ENCODE measurements at regions not wholly inside any gene's neighbourhood (a gene's known extent, or its start where the extent isn't known, plus 50 kb on each side); places are given as distances from the start of the nearest gene placed in this dataset.
"Not testable (repeated sequence)": the region's sequence is repeated elsewhere in the genome, so short reads cannot be mapped to it uniquely, and the experiment has no call there.

DNA sequence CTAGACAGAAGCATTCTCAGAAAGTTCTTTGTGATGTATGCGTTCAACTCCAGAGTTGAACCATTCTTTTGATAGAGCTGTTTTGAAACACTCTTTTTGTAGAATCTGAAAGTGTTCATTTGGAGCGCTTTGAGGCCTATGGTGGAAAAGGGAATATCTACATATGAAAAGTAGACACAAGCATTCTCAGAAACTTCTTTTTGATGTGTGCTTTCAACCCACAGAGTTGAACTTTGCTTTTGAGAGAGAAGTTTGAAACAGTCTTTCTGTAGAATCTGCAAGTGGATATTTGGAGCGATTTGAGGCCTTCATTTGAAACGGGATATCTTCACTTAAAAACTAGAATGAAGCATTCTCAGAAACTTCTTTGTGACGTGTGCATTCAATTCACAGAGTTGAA lies 582.6 kb upstream of the ZNF337 start:
- FAIRE-seq (no peak), DNase-seq (ENCODE audit: low read depth) (no peak)
- Mint-ChIP-seq H3K27me3 (ENCODE audit: low read depth, unreplicated experiment) (no peaks in the 10 kb centered on the region), H3K27ac (ENCODE audit: unreplicated experiment) (no peak overlapping the region), H3K36me3 (ENCODE audit: low read depth, unreplicated experiment) (peaks cover 3% of the 10 kb centered on the region), H3K4me3 (ENCODE audit: unreplicated experiment) (no peak overlapping the region), H3K4me1 (ENCODE audit: low read depth, unreplicated experiment) (no peaks in the 10 kb centered on the region), H3K9me3 (ENCODE audit: unreplicated experiment) (peaks cover 4% of the 10 kb centered on the region)
- Histone ChIP-seq H3K4me1 (ENCODE audit: insufficient read depth, low read length) (no peaks in the 10 kb centered on the region), H4K20me1 (ENCODE audit: insufficient read depth, low read length) (no peaks in the 10 kb centered on the region), H2AFZ (ENCODE audit: low read depth, low read length) (no peak overlapping the region), H3K27ac (ENCODE audit: low read depth, low read length) (no peak overlapping the region), H3K27me3 (ENCODE audit: insufficient read depth, low read length) (no peaks in the 10 kb centered on the region), H3K9ac (ENCODE audit: low read length) (no peak overlapping the region), H3K36me3 (ENCODE audit: insufficient read depth, low read length) (no peaks in the 10 kb centered on the region), H3K4me3 (ENCODE audit: insufficient read depth, low read depth, low read length) (no peak overlapping the region), H3K9me3 (ENCODE audit: insufficient read depth, low read depth, low read length) (no peaks in the 10 kb centered on the region), H3K79me2 (ENCODE audit: insufficient read depth, low read length) (no peaks in the 10 kb centered on the region), H3K4me2 (ENCODE audit: low read length) (no peak overlapping the region)
- TF ChIP-seq, protein P1, sequence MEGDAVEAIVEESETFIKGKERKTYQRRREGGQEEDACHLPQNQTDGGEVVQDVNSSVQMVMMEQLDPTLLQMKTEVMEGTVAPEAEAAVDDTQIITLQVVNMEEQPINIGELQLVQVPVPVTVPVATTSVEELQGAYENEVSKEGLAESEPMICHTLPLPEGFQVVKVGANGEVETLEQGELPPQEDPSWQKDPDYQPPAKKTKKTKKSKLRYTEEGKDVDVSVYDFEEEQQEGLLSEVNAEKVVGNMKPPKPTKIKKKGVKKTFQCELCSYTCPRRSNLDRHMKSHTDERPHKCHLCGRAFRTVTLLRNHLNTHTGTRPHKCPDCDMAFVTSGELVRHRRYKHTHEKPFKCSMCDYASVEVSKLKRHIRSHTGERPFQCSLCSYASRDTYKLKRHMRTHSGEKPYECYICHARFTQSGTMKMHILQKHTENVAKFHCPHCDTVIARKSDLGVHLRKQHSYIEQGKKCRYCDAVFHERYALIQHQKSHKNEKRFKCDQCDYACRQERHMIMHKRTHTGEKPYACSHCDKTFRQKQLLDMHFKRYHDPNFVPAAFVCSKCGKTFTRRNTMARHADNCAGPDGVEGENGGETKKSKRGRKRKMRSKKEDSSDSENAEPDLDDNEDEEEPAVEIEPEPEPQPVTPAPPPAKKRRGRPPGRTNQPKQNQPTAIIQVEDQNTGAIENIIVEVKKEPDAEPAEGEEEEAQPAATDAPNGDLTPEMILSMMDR (IDR thresholded peaks at IDR 0.05; ENCODE audit: insufficient read depth, low read depth, low read length), result no peak
- TF ChIP-seq EZH2 (IDR thresholded peaks at IDR 0.05; ENCODE audit: insufficient read depth, low read length), result no peak

DNA sequence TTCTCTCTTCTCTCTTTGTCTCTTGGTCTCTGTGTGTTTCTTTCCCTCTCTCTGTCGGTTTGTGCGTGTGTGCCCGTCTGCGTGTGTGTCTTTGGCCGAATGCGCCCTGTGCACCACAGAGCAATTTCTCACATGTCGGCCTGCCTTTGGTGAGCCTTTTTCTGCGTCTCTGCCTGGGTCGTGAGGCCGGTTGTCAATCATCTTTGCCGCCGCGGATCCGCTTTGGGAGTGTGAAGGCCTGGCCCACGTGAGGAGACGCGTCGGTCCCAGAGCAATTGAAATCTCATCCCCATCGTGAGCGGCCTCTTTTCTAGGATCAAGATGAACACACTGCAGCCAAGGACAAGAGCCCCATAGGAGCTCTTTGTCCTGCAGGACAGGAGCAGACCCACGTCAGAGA lies 580.7 kb upstream of the ZNF337 start:
- peak overlapping the region; percentile 65 for H3K4me2 ChIP-seq (ENCODE audit: low read length)
- no peaks in the 10 kb centered on the region for H3K4me1 ChIP-seq (ENCODE audit: insufficient read depth, low read length)
- H3K27ac ChIP-seq (ENCODE audit: low read depth, low read length), result no peak overlapping the region
- H2AFZ ChIP-seq (ENCODE audit: low read depth, low read length), result peak overlapping the region; percentile 41
- Mint-ChIP-seq H3K27me3 (ENCODE audit: low read depth, unreplicated experiment) (no peaks in the 10 kb centered on the region), H3K27ac (ENCODE audit: unreplicated experiment) (no peak overlapping the region), H3K9me3 (ENCODE audit: unreplicated experiment) (peaks cover 4% of the 10 kb centered on the region), H3K36me3 (ENCODE audit: low read depth, unreplicated experiment) (peaks cover 3% of the 10 kb centered on the region), H3K4me1 (ENCODE audit: low read depth, unreplicated experiment) (no peaks in the 10 kb centered on the region), H3K4me3 (ENCODE audit: unreplicated experiment) (no peak overlapping the region)
- FAIRE-seq, result no peak
- no peaks in the 10 kb centered on the region for H3K27me3 ChIP-seq (ENCODE audit: insufficient read depth, low read length)
- no peaks in the 10 kb centered on the region for H3K79me2 ChIP-seq (ENCODE audit: insufficient read depth, low read length)
- H4K20me1 ChIP-seq (ENCODE audit: insufficient read depth, low read length), result no peaks in the 10 kb centered on the region
- no peaks in the 10 kb centered on the region for H3K36me3 ChIP-seq (ENCODE audit: insufficient read depth, low read length)
- no peak for TF ChIP-seq EZH2 (IDR thresholded peaks at IDR 0.05; ENCODE audit: insufficient read depth, low read length)
- TF ChIP-seq, protein P1 (IDR thresholded peaks at IDR 0.05; ENCODE audit: insufficient read depth, low read depth, low read length), result no peak
- DNase-seq (ENCODE audit: low read depth), result no peak
- H3K9ac ChIP-seq (ENCODE audit: low read length), result no peak overlapping the region
- no peak overlapping the region for H3K4me3 ChIP-seq (ENCODE audit: insufficient read depth, low read depth, low read length)
- no peaks in the 10 kb centered on the region for H3K9me3 ChIP-seq (ENCODE audit: insufficient read depth, low read depth, low read length)

DNA sequence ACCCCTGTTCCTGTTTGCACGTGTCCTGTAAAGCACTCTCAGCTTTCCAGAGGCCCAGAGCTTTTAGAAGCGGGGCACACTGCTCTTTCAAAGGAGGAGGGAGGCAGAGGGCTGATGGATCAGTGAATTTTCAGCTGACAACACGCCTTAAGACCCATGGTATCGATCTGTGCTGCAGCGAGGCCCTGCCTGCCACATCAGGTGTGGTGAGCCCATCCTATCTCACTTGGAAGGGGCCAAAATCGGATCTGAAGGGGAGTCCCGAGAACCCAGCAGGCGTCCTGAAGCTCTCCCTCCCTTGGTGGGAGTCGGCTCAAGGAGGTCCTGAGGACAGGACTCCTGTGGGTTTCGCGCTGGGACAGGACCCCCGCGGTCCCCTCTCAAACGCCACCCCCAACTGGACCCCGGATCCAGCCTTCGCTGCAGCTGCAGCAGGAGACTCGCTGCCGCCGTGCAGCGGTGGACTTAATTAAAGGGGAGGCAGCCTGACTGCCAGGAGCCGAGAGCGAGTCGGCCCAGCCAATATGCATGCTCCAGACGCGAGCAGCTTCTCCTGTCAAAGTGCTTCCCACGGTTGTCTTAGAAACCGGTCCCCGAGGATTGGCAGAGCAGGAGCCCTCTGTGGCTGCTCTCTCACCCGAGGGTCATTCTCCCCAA lies 580.0 kb upstream of the ZNF337 start:
- Mint-ChIP-seq H3K27me3 (ENCODE audit: low read depth, unreplicated experiment) (no peaks in the 10 kb centered on the region), H3K36me3 (ENCODE audit: low read depth, unreplicated experiment) (peaks cover 3% of the 10 kb centered on the region), H3K4me3 (ENCODE audit: unreplicated experiment) (no peak overlapping the region), H3K4me1 (ENCODE audit: low read depth, unreplicated experiment) (no peaks in the 10 kb centered on the region), H3K27ac (ENCODE audit: unreplicated experiment) (no peak overlapping the region), H3K9me3 (ENCODE audit: unreplicated experiment) (peaks cover 4% of the 10 kb centered on the region)
- Histone ChIP-seq H3K79me2 (ENCODE audit: insufficient read depth, low read length) (no peaks in the 10 kb centered on the region), H3K4me3 (ENCODE audit: insufficient read depth, low read depth, low read length) (no peak overlapping the region), H3K9me3 (ENCODE audit: insufficient read depth, low read depth, low read length) (no peaks in the 10 kb centered on the region), H3K4me2 (ENCODE audit: low read length) (peak overlapping the region; percentile 65), H4K20me1 (ENCODE audit: insufficient read depth, low read length) (no peaks in the 10 kb centered on the region), H3K27ac (ENCODE audit: low read depth, low read length) (no peak overlapping the region), H2AFZ (ENCODE audit: low read depth, low read length) (peak overlapping the region; percentile 41), H3K9ac (ENCODE audit: low read length) (no peak overlapping the region), H3K4me1 (ENCODE audit: insufficient read depth, low read length) (no peaks in the 10 kb centered on the region), H3K36me3 (ENCODE audit: insufficient read depth, low read length) (no peaks in the 10 kb centered on the region), H3K27me3 (ENCODE audit: insufficient read depth, low read length) (no peaks in the 10 kb centered on the region)
- peak; percentile 2 for DNase-seq (ENCODE audit: low read depth)
- TF ChIP-seq, protein P1 (IDR thresholded peaks at IDR 0.05; ENCODE audit: insufficient read depth, low read depth, low read length), result no peak
- no peak for TF ChIP-seq EZH2 (IDR thresholded peaks at IDR 0.05; ENCODE audit: insufficient read depth, low read length)
- FAIRE-seq, result no peak

DNA sequence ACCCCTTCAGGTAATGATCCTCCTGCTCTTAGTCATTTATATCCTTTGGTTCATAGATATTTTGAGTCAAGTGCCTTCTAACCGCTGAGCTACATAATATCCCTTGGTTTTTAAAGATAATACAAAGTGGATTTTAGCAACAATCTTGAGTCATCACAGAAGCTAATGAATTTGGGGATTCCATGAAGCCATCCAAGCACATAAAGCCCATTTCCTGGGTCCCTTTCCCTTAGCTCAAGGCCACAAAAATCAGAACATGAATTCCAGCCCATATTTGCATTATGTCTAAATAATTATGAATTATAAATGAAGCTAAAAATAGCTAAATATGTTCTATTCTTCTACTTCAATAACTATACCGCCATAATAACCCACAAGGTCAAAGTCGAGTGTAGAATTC lies 572.1 kb upstream of the ZNF337 start:
- H3K4me3 Mint-ChIP-seq (ENCODE audit: unreplicated experiment); H2AFZ ChIP-seq (ENCODE audit: low read depth, low read length); H3K27me3 Mint-ChIP-seq (ENCODE audit: low read depth, unreplicated experiment); H4K20me1 ChIP-seq (ENCODE audit: insufficient read depth, low read length); H3K4me3 ChIP-seq (ENCODE audit: insufficient read depth, low read depth, low read length); H3K9ac ChIP-seq (ENCODE audit: low read length); H3K36me3 Mint-ChIP-seq (ENCODE audit: low read depth, unreplicated experiment); H3K4me2 ChIP-seq (ENCODE audit: low read length); H3K79me2 ChIP-seq (ENCODE audit: insufficient read depth, low read length); H3K27ac Mint-ChIP-seq (ENCODE audit: unreplicated experiment); H3K9me3 Mint-ChIP-seq (ENCODE audit: unreplicated experiment); H3K9me3 ChIP-seq (ENCODE audit: insufficient read depth, low read depth, low read length); H3K4me1 Mint-ChIP-seq (ENCODE audit: low read depth, unreplicated experiment); H3K36me3 ChIP-seq (ENCODE audit: insufficient read depth, low read length); H3K27me3 ChIP-seq (ENCODE audit: insufficient read depth, low read length); DNase-seq (ENCODE audit: low read depth); H3K27ac ChIP-seq (ENCODE audit: low read depth, low read length); H3K4me1 ChIP-seq (ENCODE audit: insufficient read depth, low read length); FAIRE-seq: not testable (repeated sequence)
